ENCODE measurements at regions not wholly inside any gene's neighbourhood (a gene's known extent, or its start where the extent isn't known, plus 50 kb on each side); places are given as distances from the start of the nearest gene placed in this dataset.

GRCh38 chr12:114751712-114752111 is 67.7 kb upstream of the TBX3 start:
- TF ChIP-seq, protein P1, sequence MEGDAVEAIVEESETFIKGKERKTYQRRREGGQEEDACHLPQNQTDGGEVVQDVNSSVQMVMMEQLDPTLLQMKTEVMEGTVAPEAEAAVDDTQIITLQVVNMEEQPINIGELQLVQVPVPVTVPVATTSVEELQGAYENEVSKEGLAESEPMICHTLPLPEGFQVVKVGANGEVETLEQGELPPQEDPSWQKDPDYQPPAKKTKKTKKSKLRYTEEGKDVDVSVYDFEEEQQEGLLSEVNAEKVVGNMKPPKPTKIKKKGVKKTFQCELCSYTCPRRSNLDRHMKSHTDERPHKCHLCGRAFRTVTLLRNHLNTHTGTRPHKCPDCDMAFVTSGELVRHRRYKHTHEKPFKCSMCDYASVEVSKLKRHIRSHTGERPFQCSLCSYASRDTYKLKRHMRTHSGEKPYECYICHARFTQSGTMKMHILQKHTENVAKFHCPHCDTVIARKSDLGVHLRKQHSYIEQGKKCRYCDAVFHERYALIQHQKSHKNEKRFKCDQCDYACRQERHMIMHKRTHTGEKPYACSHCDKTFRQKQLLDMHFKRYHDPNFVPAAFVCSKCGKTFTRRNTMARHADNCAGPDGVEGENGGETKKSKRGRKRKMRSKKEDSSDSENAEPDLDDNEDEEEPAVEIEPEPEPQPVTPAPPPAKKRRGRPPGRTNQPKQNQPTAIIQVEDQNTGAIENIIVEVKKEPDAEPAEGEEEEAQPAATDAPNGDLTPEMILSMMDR (IDR thresholded peaks at IDR 0.05), result no peak
- TF ChIP-seq EP300 (IDR thresholded peaks at IDR 0.05; ENCODE audit: low read depth) (no peak), POLR2A (IDR thresholded peaks at IDR 0.05) (no peak), POLR2AphosphoS5 (IDR thresholded peaks at IDR 0.05) (no peak)
